OCI-LY7 (cell line): ENCODE measurements at regions not wholly inside any gene's neighbourhood (a gene's known extent, or its start where the extent isn't known, plus 50 kb on each side); places are given as distances from the start of the nearest gene placed in this dataset.

Experiments
- CTCF ChIP-seq: fragments of 200-600 bp; sonication (generic); conservative IDR thresholded peaks from 2 replicates; pipeline ENCODE4 v1.5.1; 2014; ENCODE audit warnings: mild to moderate bottlenecking, antibody characterized with exemption, low read length, moderate library complexity, mixed read lengths
- EZH2phosphoT487 ChIP-seq: fragments of 200-600 bp; sonication (generic); IDR thresholded peaks from 2 replicates; pipeline ENCODE4 v1.6.1; 2018; ENCODE audit warnings: low read depth, borderline replicate concordance, mild to moderate bottlenecking, mixed run types, antibody characterized with exemption, low read length, moderate library complexity, mixed read lengths

GRCh38 chr12:116399055-116399454 lies 121.6 kb upstream of the MED13L start:
- TF ChIP-seq CTCF: no peak
- no peak for TF ChIP-seq EZH2phosphoT487
